OCI-LY7 (cell line): ENCODE measurements at regions not wholly inside any gene's neighbourhood (a gene's known extent, or its start where the extent isn't known, plus 50 kb on each side); places are given as distances from the start of the nearest gene placed in this dataset.

Source experiments
- BruUV-seq: library from RNA; stranded (reverse); fragments of 400-500 nt; replicated peaks from 2 replicates; lab custom pipeline; 2021; lab: Mats Ljungman, UMichigan
- CTCF ChIA-PET: fragments of 300-600 bp; sonication (Branson Sonifier 250); formaldehyde crosslinking; loops from one replicate; lab custom pipeline; 2022; ENCODE audit warnings: antibody characterized with exemption; ENCODE audit not compliant: unreplicated experiment; lab: Charles Lee
- POLR2A ChIA-PET: fragments of 300-600 bp; sonication (Branson Sonifier 250); formaldehyde crosslinking; loops from one replicate; lab custom pipeline; 2022; ENCODE audit warnings: antibody characterized with exemption; lab: Charles Lee
- DNase-seq: peaks from one replicate; pipeline ENCODE4 v3.0.0-alpha.2; 2015; ENCODE audit warnings: low spot score
- H2AFZ ChIP-seq: fragments of 200-600 bp; sonication (generic), shearing (Covaris generic); 2 replicates; pipeline ENCODE4 v1.6.1; 2014; ENCODE audit warnings: mild to moderate bottlenecking, antibody characterized with exemption, low read length, moderate library complexity
- H3K27ac ChIP-seq: fragments of 200-600 bp; sonication (generic); 2 replicates; pipeline ENCODE4 v1.5.1; 2014; ENCODE audit warnings: mixed run types, low read depth, mild to moderate bottlenecking, moderate library complexity, low read length, inconsistent platforms; ENCODE audit not compliant: poor library complexity, severe bottlenecking
- H3K36me3 ChIP-seq: fragments of 200-600 bp; sonication (generic); 2 replicates; pipeline ENCODE4 v1.6.1; 2014; ENCODE audit warnings: mild to moderate bottlenecking, antibody characterized with exemption, low read length, moderate library complexity, mixed read lengths; ENCODE audit not compliant: insufficient read depth
- H3K4me1 ChIP-seq: fragments of 200-600 bp; sonication (generic); 2 replicates; pipeline ENCODE4 v1.5.1; 2014; ENCODE audit warnings: mild to moderate bottlenecking, low read length; ENCODE audit not compliant: insufficient read depth, poor library complexity, severe bottlenecking
- H3K4me2 ChIP-seq: fragments of 200-600 bp; sonication (generic); 2 replicates; pipeline ENCODE4 v1.6.1; 2014; ENCODE audit warnings: mild to moderate bottlenecking, low read length
- H3K4me3 ChIP-seq: fragments of 200-600 bp; sonication (generic); 2 replicates; pipeline ENCODE4 v1.5.1; 2014; ENCODE audit warnings: mild to moderate bottlenecking, low read depth, low read length; ENCODE audit not compliant: poor library complexity, severe bottlenecking
- H3K79me2 ChIP-seq: fragments of 200-600 bp; sonication (generic); 2 replicates; pipeline ENCODE4 v1.6.1; 2016; ENCODE audit warnings: low read depth, mild to moderate bottlenecking, low read length, moderate library complexity, mixed read lengths; ENCODE audit not compliant: insufficient read depth
- H3K9me2 ChIP-seq: fragments of 200-600 bp; sonication (generic); 2 replicates; pipeline ENCODE4 v1.6.1; 2016; ENCODE audit warnings: mild to moderate bottlenecking, low read length, mixed read lengths; ENCODE audit not compliant: insufficient read depth
- H3K9me3 ChIP-seq: fragments of 200-600 bp; sonication (generic); 2 replicates; pipeline ENCODE4 v1.6.1; 2014; ENCODE audit warnings: mild to moderate bottlenecking, mixed run types, low read length, mixed read lengths
- H4K20me1 ChIP-seq: fragments of 200-600 bp; sonication (generic); 2 replicates; pipeline ENCODE4 v1.6.1; 2014; ENCODE audit warnings: mild to moderate bottlenecking, antibody characterized with exemption, low read length, moderate library complexity, mixed read lengths; ENCODE audit not compliant: insufficient read depth
- CTCF ChIP-seq: fragments of 200-600 bp; sonication (generic); conservative IDR thresholded peaks from 2 replicates; pipeline ENCODE4 v1.5.1; 2014; ENCODE audit warnings: mild to moderate bottlenecking, antibody characterized with exemption, low read length, moderate library complexity, mixed read lengths
- EZH2phosphoT487 ChIP-seq: fragments of 200-600 bp; sonication (generic); IDR thresholded peaks from 2 replicates; pipeline ENCODE4 v1.6.1; 2018; ENCODE audit warnings: low read depth, borderline replicate concordance, mild to moderate bottlenecking, mixed run types, antibody characterized with exemption, low read length, moderate library complexity, mixed read lengths
- intact Hi-C: fragments of 100-400 bp; cut with micrococcal nuclease; formaldehyde crosslinking; loops from one replicate; pipeline ENCODE4 v1.10.0; 2022; ENCODE audit not compliant: unreplicated experiment

- H2AFZ ChIP-seq = no peak overlapping the region
- H3K9me2 ChIP-seq = no peaks in the 10 kb centered on the region
- no peak overlapping the region for H3K27ac ChIP-seq
- no peak overlapping the region for H3K4me3 ChIP-seq
- H4K20me1 ChIP-seq = no peaks in the 10 kb centered on the region
- no peaks in the 10 kb centered on the region for H3K9me3 ChIP-seq
- H3K4me1 ChIP-seq = no peaks in the 10 kb centered on the region
- intact Hi-C loops = no loop called here
- no peaks in the 10 kb centered on the region for H3K79me2 ChIP-seq
- no TSS peak for BruUV-seq
- CTCF ChIA-PET = no interaction called here
- H3K36me3 ChIP-seq = no peaks in the 10 kb centered on the region
- H3K4me2 ChIP-seq = no peak overlapping the region
- DNase-seq = no peak
- no peak for TF ChIP-seq CTCF
- POLR2A ChIA-PET = no interaction called here
Measured at GRCh38 chr9:104345061-104345460, 159.0 kb upstream of the OR13F1 start.

- BruUV-seq = no TSS peak
- Histone ChIP-seq H2AFZ (no peak overlapping the region), H3K4me2 (no peak overlapping the region), H3K9me3 (no peaks in the 10 kb centered on the region), H3K9me2 (no peaks in the 10 kb centered on the region), H4K20me1 (no peaks in the 10 kb centered on the region), H3K27ac (no peak overlapping the region), H3K36me3 (no peaks in the 10 kb centered on the region), H3K4me1 (no peaks in the 10 kb centered on the region), H3K79me2 (no peaks in the 10 kb centered on the region), H3K4me3 (no peak overlapping the region)
- TF ChIP-seq CTCF = no peak
- no peak for TF ChIP-seq EZH2phosphoT487
- intact Hi-C loops = no loop called here
- POLR2A ChIA-PET = no interaction called here
- CTCF ChIA-PET = no interaction called here
- DNase-seq = no peak
Measured at GRCh38 chr9:104350541-104350940, 153.5 kb upstream of the OR13F1 start.

GRCh38 chr9:104351726-104352125 is 152.3 kb upstream of the OR13F1 start:
- Histone ChIP-seq H3K79me2 (no peaks in the 10 kb centered on the region), H2AFZ (no peak overlapping the region), H3K4me2 (no peak overlapping the region), H3K4me3 (no peak overlapping the region), H3K9me3 (no peaks in the 10 kb centered on the region), H3K9me2 (no peaks in the 10 kb centered on the region), H3K27ac (no peak overlapping the region), H3K4me1 (no peaks in the 10 kb centered on the region), H4K20me1 (no peaks in the 10 kb centered on the region), H3K36me3 (no peaks in the 10 kb centered on the region)
- TF ChIP-seq EZH2phosphoT487 (no peak), CTCF (no peak)
- BruUV-seq = no TSS peak
- ChIA-PET CTCF (no interaction called here), POLR2A (no interaction called here)
- intact Hi-C loops = no loop called here
- no peak for DNase-seq
